ENCODE measurements at regions not wholly inside any gene's neighbourhood (a gene's known extent, or its start where the extent isn't known, plus 50 kb on each side); places are given as distances from the start of the nearest gene placed in this dataset.

DNA sequence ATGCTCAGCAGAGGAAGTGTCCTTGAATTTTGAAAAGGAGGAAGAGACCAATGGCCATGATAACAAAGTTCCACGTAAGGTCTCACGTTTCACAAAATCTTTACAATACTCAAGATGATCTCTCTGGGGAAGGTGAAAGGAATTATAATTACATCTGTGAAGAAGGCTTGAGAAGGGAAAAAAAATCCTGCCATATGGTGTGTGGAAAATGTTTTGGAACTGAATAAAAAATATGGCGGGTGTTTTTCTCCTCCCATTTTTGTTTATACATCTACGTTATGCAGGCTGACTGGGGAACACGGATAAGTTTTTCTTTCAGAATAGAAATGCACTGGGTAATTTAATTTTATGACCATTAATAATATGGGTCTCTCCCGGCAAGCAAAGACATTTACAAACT is 425.6 kb upstream of the BRINP1 start:
- H3K36me3 ChIP-seq (ENCODE audit: control insufficient read depth in 1 of 2, insufficient read depth in 2 of 2, low read depth in 1 of 2, low read length in 2 of 2): no peaks in the 10 kb centered on the region
- no peak overlapping the region for H3K23ac ChIP-seq (ENCODE audit: low read length in 2 of 2)
- H3K4me3 ChIP-seq (ENCODE audit: insufficient read depth in 1 of 2, low read depth in 1 of 2, low read length in 2 of 2): no peak overlapping the region
- no peak overlapping the region for H3K4me2 ChIP-seq (ENCODE audit: low read length, poor library complexity, severe bottlenecking)
- H3K9me3 ChIP-seq (ENCODE audit: control insufficient read depth, low read length): no peaks in the 10 kb centered on the region
- H3K4me1 ChIP-seq (ENCODE audit: control insufficient read depth, insufficient read depth, low read depth, low read length): no peaks in the 10 kb centered on the region
- H4K8ac ChIP-seq (ENCODE audit: low read length): no peak overlapping the region
- H3K79me1 ChIP-seq (replicated peaks; ENCODE audit: low read length, poor library complexity, severe bottlenecking): no peaks in the 10 kb centered on the region
- no peak overlapping the region for H2AK5ac ChIP-seq (ENCODE audit: low read length, severe bottlenecking)
- no peak overlapping the region for H2AFZ ChIP-seq (ENCODE audit: low read depth, low read length)
- no peak overlapping the region for H4K91ac ChIP-seq (ENCODE audit: low read length)
- H2BK120ac ChIP-seq (ENCODE audit: low read depth, low read length): no peak overlapping the region
- no peak overlapping the region for H3K18ac ChIP-seq (ENCODE audit: low read depth in 1 of 2, low read length in 2 of 2)
- H3K27ac ChIP-seq (ENCODE audit: low read length, poor library complexity, severe bottlenecking): no peak overlapping the region
- peaks cover 0 to 3% of the 10 kb centered on the region in 2 experiments for H3K27me3 ChIP-seq (ENCODE audit: control insufficient read depth in 1 of 2, insufficient read depth in 1 of 2, low read length in 2 of 2)
- H2BK15ac ChIP-seq (ENCODE audit: low read depth, poor library complexity, severe bottlenecking): no peak overlapping the region
- no peak overlapping the region for H3K14ac ChIP-seq (ENCODE audit: low read length in 2 of 2)
- no peak overlapping the region for H2BK12ac ChIP-seq (ENCODE audit: low read length in 2 of 2)
- DNase-seq: no peak
- WGBS: 100% methylated on average over 1 of the region's 6 CpGs
- H3K4ac ChIP-seq (ENCODE audit: low read depth in 1 of 2, low read length in 2 of 2): no peak overlapping the region
- H3K9ac ChIP-seq (ENCODE audit: low read length): no peak overlapping the region
- no peak overlapping the region for H2BK5ac ChIP-seq (ENCODE audit: low read depth, low read length, poor library complexity, severe bottlenecking)

DNA sequence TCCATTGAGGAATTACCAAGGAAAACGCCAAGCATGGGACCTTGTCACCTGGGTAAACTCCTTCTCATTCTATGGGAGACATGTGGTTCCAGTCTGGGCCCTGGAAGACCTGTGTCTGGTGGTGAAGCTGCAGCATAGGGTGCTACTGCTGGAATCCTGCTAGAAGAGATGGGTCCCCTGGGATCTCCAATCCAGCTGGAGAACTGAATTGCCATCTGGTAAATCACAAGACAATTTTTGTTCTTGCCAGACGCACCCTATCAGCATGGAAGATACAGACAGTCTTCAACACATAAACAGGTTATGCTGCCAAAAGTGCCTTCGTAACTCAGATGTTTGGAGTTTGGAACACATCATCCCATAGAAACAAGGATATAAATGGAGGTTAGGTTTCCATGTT is 424.0 kb upstream of the BRINP1 start:
- H3K36me3 ChIP-seq (ENCODE audit: control insufficient read depth in 1 of 2, insufficient read depth in 2 of 2, low read depth in 1 of 2, low read length in 2 of 2): no peaks in the 10 kb centered on the region
- no peaks in the 10 kb centered on the region for H3K9me3 ChIP-seq (ENCODE audit: control insufficient read depth, low read length)
- H2BK120ac ChIP-seq (ENCODE audit: low read depth, low read length): no peak overlapping the region
- 76% methylated on average over 3 of the region's 3 CpGs for WGBS
- no peak overlapping the region for H3K4me2 ChIP-seq (ENCODE audit: low read length, poor library complexity, severe bottlenecking)
- no peak overlapping the region for H3K18ac ChIP-seq (ENCODE audit: low read depth in 1 of 2, low read length in 2 of 2)
- no peak for DNase-seq
- no peaks in the 10 kb centered on the region for H3K79me1 ChIP-seq (replicated peaks; ENCODE audit: low read length, poor library complexity, severe bottlenecking)
- H2BK12ac ChIP-seq (ENCODE audit: low read length in 2 of 2): no peak overlapping the region
- no peak overlapping the region for H3K4me3 ChIP-seq (ENCODE audit: insufficient read depth in 1 of 2, low read depth in 1 of 2, low read length in 2 of 2)
- H2AK5ac ChIP-seq (ENCODE audit: low read length, severe bottlenecking): no peak overlapping the region
- H3K4ac ChIP-seq (ENCODE audit: low read depth in 1 of 2, low read length in 2 of 2): no peak overlapping the region
- no peaks in the 10 kb centered on the region for H3K4me1 ChIP-seq (ENCODE audit: control insufficient read depth, insufficient read depth, low read depth, low read length)
- no peak overlapping the region for H4K8ac ChIP-seq (ENCODE audit: low read length)
- no peak overlapping the region for H3K27ac ChIP-seq (ENCODE audit: low read length, poor library complexity, severe bottlenecking)
- H2BK15ac ChIP-seq (ENCODE audit: low read depth, poor library complexity, severe bottlenecking): no peak overlapping the region
- H3K14ac ChIP-seq (ENCODE audit: low read length in 2 of 2): no peak overlapping the region
- no peak overlapping the region for H3K9ac ChIP-seq (ENCODE audit: low read length)
- H3K27me3 ChIP-seq (ENCODE audit: control insufficient read depth in 1 of 2, insufficient read depth in 1 of 2, low read length in 2 of 2): peaks cover 0 to 3% of the 10 kb centered on the region in 2 experiments
- no peak overlapping the region for H3K23ac ChIP-seq (ENCODE audit: low read length in 2 of 2)
- no peak overlapping the region for H2AFZ ChIP-seq (ENCODE audit: low read depth, low read length)
- H4K91ac ChIP-seq (ENCODE audit: low read length): no peak overlapping the region
- no peak overlapping the region for H2BK5ac ChIP-seq (ENCODE audit: low read depth, low read length, poor library complexity, severe bottlenecking)

- WGBS: 89% methylated on average over 2 of the region's 3 CpGs
- Histone ChIP-seq H3K4me3 (ENCODE audit: insufficient read depth in 1 of 2, low read depth in 1 of 2, low read length in 2 of 2) (no peak overlapping the region), H3K4me2 (ENCODE audit: low read length, poor library complexity, severe bottlenecking) (no peak overlapping the region)
Measured at GRCh38 chr9:119792242-119792641, 423.0 kb upstream of the BRINP1 start.

DNA sequence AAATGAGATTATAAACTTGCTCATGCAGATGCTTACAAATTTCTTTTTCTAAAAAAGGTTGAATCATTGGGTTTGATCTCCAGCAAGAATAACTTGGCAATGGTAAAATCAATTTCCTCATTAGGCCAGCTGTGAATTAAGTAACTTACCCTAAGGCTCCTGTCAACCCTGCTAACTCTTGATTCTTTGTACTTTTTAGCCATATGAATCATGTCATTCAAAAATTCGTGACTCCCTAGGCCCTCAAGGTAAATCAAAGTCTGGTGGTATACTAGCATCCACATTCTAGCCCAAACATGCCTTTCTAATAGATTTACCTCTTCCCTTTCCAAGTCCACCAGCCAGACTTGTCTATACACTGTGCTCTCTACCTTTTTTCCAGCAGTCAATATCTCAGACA is 420.8 kb upstream of the BRINP1 start:
- Histone ChIP-seq H2AK5ac (ENCODE audit: low read length, severe bottlenecking) (no peak overlapping the region), H3K14ac (ENCODE audit: low read length in 2 of 2) (no peak overlapping the region), H3K79me1 (replicated peaks; ENCODE audit: low read length, poor library complexity, severe bottlenecking) (no peaks in the 10 kb centered on the region), H3K27ac (ENCODE audit: low read length, poor library complexity, severe bottlenecking) (no peak overlapping the region), H3K36me3 (ENCODE audit: control insufficient read depth in 1 of 2, insufficient read depth in 2 of 2, low read depth in 1 of 2, low read length in 2 of 2) (no peaks in the 10 kb centered on the region), H2BK120ac (ENCODE audit: low read depth, low read length) (no peak overlapping the region), H3K27me3 (ENCODE audit: control insufficient read depth in 1 of 2, insufficient read depth in 1 of 2, low read length in 2 of 2) (peaks cover 0 to 3% of the 10 kb centered on the region in 2 experiments), H3K4me3 (ENCODE audit: insufficient read depth in 1 of 2, low read depth in 1 of 2, low read length in 2 of 2) (no peak overlapping the region), H3K4ac (ENCODE audit: low read depth in 1 of 2, low read length in 2 of 2) (no peak overlapping the region), H2BK12ac (ENCODE audit: low read length in 2 of 2) (no peak overlapping the region), H4K91ac (ENCODE audit: low read length) (no peak overlapping the region), H3K9me3 (ENCODE audit: control insufficient read depth, low read length) (no peaks in the 10 kb centered on the region), H3K18ac (ENCODE audit: low read depth in 1 of 2, low read length in 2 of 2) (no peak overlapping the region), H4K8ac (ENCODE audit: low read length) (no peak overlapping the region), H3K23ac (ENCODE audit: low read length in 2 of 2) (no peak overlapping the region), H3K9ac (ENCODE audit: low read length) (no peak overlapping the region), H2BK5ac (ENCODE audit: low read depth, low read length, poor library complexity, severe bottlenecking) (no peak overlapping the region), H2AFZ (ENCODE audit: low read depth, low read length) (no peak overlapping the region), H3K4me2 (ENCODE audit: low read length, poor library complexity, severe bottlenecking) (no peak overlapping the region), H3K4me1 (ENCODE audit: control insufficient read depth, insufficient read depth, low read depth, low read length) (no peaks in the 10 kb centered on the region), H2BK15ac (ENCODE audit: low read depth, poor library complexity, severe bottlenecking) (no peak overlapping the region)
- 8% methylated on average over 1 of the region's 1 CpG for WGBS
- DNase-seq: no peak

More at GRCh38 chr9:119792242-119792641, 423.0 kb upstream of the BRINP1 start:
- Histone ChIP-seq H3K14ac (ENCODE audit: low read length in 2 of 2) (no peak overlapping the region), H3K9ac (ENCODE audit: low read length) (no peak overlapping the region), H3K23ac (ENCODE audit: low read length in 2 of 2) (no peak overlapping the region), H3K27ac (ENCODE audit: low read length, poor library complexity, severe bottlenecking) (no peak overlapping the region), H2BK12ac (ENCODE audit: low read length in 2 of 2) (no peak overlapping the region), H3K79me1 (replicated peaks; ENCODE audit: low read length, poor library complexity, severe bottlenecking) (no peaks in the 10 kb centered on the region), H3K18ac (ENCODE audit: low read depth in 1 of 2, low read length in 2 of 2) (no peak overlapping the region), H4K91ac (ENCODE audit: low read length) (no peak overlapping the region), H2AK5ac (ENCODE audit: low read length, severe bottlenecking) (no peak overlapping the region), H3K4me1 (ENCODE audit: control insufficient read depth, insufficient read depth, low read depth, low read length) (no peaks in the 10 kb centered on the region), H2BK5ac (ENCODE audit: low read depth, low read length, poor library complexity, severe bottlenecking) (no peak overlapping the region), H3K9me3 (ENCODE audit: control insufficient read depth, low read length) (no peaks in the 10 kb centered on the region), H2BK120ac (ENCODE audit: low read depth, low read length) (no peak overlapping the region), H3K36me3 (ENCODE audit: control insufficient read depth in 1 of 2, insufficient read depth in 2 of 2, low read depth in 1 of 2, low read length in 2 of 2) (no peaks in the 10 kb centered on the region), H2AFZ (ENCODE audit: low read depth, low read length) (no peak overlapping the region), H3K27me3 (ENCODE audit: control insufficient read depth in 1 of 2, insufficient read depth in 1 of 2, low read length in 2 of 2) (peaks cover 0 to 3% of the 10 kb centered on the region in 2 experiments), H4K8ac (ENCODE audit: low read length) (no peak overlapping the region), H2BK15ac (ENCODE audit: low read depth, poor library complexity, severe bottlenecking) (no peak overlapping the region), H3K4ac (ENCODE audit: low read depth in 1 of 2, low read length in 2 of 2) (no peak overlapping the region)
- DNase-seq: no peak

All from mesenchymal stem cell (in vitro differentiated cells and primary cell).